GM19455 (cell line): ENCODE measurements at regions not wholly inside any gene's neighbourhood (a gene's known extent, or its start where the extent isn't known, plus 50 kb on each side); places are given as distances from the start of the nearest gene placed in this dataset.
"Not testable (repeated sequence)": the region's sequence is repeated elsewhere in the genome, so short reads cannot be mapped to it uniquely, and the experiment has no call there.

ENCODE experiments used
- ATAC-seq: cut with Tn5 transposase; IDR thresholded peaks from one replicate; pipeline ENCODE4 v1.9.1; 2021; ENCODE audit not compliant: unreplicated experiment

- ATAC-seq = no peak
These were observed 80.2 kb downstream of the SH2D1A start for GRCh38 chrX:124426288-124427169.

GRCh38 chrX:124433186-124433585 lies 86.8 kb downstream of the SH2D1A start:
- no peak for ATAC-seq

GRCh38 chrX:124435616-124436015 lies 89.3 kb downstream of the SH2D1A start:
- no peak for ATAC-seq

- ATAC-seq = no peak
These were observed 94.3 kb downstream of the SH2D1A start for GRCh38 chrX:124440695-124441094.

- ATAC-seq = no peak
These were observed 95.7 kb downstream of the SH2D1A start for GRCh38 chrX:124441971-124442590.

GRCh38 chrX:124455966-124456365 lies 109.6 kb downstream of the SH2D1A start:
- ATAC-seq = no peak

- ATAC-seq = not testable (repeated sequence)
These were observed 113.5 kb downstream of the SH2D1A start for GRCh38 chrX:124459851-124460250.

- ATAC-seq = no peak
These were observed 116.6 kb downstream of the SH2D1A start for GRCh38 chrX:124462931-124463330.

- no peak for ATAC-seq
These were observed 120.8 kb downstream of the SH2D1A start for GRCh38 chrX:124467202-124467601.

- no peak for ATAC-seq
These were observed 129.0 kb downstream of the SH2D1A start for GRCh38 chrX:124475358-124475757.

- no peak for ATAC-seq
These were observed 130.2 kb downstream of the SH2D1A start for GRCh38 chrX:124476562-124476961.

- no peak for ATAC-seq
These were observed 131.7 kb downstream of the SH2D1A start for GRCh38 chrX:124478046-124478445.

- ATAC-seq = no peak
These were observed 142.2 kb downstream of the SH2D1A start for GRCh38 chrX:124488412-124489161.

- ATAC-seq = no peak
These were observed 147.6 kb downstream of the SH2D1A start for GRCh38 chrX:124493984-124494383.

- ATAC-seq = no peak
These were observed 151.0 kb downstream of the SH2D1A start for GRCh38 chrX:124497386-124497785.

- no peak for ATAC-seq
These were observed 155.2 kb downstream of the SH2D1A start for GRCh38 chrX:124501586-124501985.

- no peak for ATAC-seq
These were observed 155.8 kb downstream of the SH2D1A start for GRCh38 chrX:124502166-124502565.

- no peak for ATAC-seq
These were observed 156.2 kb downstream of the SH2D1A start for GRCh38 chrX:124502599-124502998.

- peak; percentile 81 for ATAC-seq
These were observed 158.0 kb downstream of the SH2D1A start for GRCh38 chrX:124504111-124504983.

GRCh38 chrX:124506066-124506465 lies 159.7 kb downstream of the SH2D1A start:
- no peak for ATAC-seq

GRCh38 chrX:124507246-124507645 lies 160.9 kb downstream of the SH2D1A start:
- no peak for ATAC-seq
